Panc1 (cell line): ENCODE measurements at regions not wholly inside any gene's neighbourhood (a gene's known extent, or its start where the extent isn't known, plus 50 kb on each side); places are given as distances from the start of the nearest gene placed in this dataset.

ENCODE experiments used
- CTCF ChIP-seq: fragments of 450-650 bp; IDR thresholded peaks from 2 replicates; pipeline ENCODE4 v1.5.1; 2017; ENCODE audit warnings: mild to moderate bottlenecking
- POLR2AphosphoS5 ChIP-seq: IDR thresholded peaks from 2 replicates; pipeline ENCODE4 v1.6.1; 2012; ENCODE audit warnings: mild to moderate bottlenecking, low read depth, low read length, moderate library complexity

DNA sequence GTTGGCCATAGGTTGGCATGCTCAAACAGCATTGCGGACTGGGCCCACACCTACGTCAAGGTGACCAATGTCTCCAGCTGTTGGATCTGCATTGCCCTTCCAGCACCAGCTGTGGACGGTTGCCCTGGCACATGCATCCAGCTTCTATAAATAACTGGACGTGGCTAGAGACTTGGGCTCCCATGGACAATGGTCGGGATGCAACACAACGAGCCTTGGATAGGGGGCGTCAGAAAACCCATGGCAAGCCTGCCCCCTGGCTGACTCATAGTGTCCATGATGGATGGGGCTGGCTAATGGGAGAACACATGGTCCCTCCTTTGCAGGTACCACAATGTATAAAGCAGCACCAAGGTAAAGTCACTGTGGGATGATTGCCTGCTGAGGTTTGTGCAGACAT is 331.6 kb upstream of the FAR2 start:
- TF ChIP-seq CTCF, result no peak
- TF ChIP-seq POLR2AphosphoS5, result no peak
